H1 (cell line): ENCODE measurements at regions not wholly inside any gene's neighbourhood (a gene's known extent, or its start where the extent isn't known, plus 50 kb on each side); places are given as distances from the start of the nearest gene placed in this dataset.
"Not testable (repeated sequence)": the region's sequence is repeated elsewhere in the genome, so short reads cannot be mapped to it uniquely, and the experiment has no call there.

ENCODE experiments used
- POLR2A ChIP-seq, 2 experiments: IDR thresholded peaks; 1 replicate in 1 of 2; 2 replicates in 1 of 2; pipeline ENCODE4 v1.6.1; 2011; ENCODE audit warnings: low read depth in 2 of 2, low read length in 2 of 2, mild to moderate bottlenecking in 2 of 2; ENCODE audit errors: control extremely low read depth in 1 of 2
- TAF1 ChIP-seq: IDR thresholded peaks from 2 replicates; pipeline ENCODE4 v1.6.1; 2011; ENCODE audit warnings: mild to moderate bottlenecking, low read depth, low read length
- TF ChIP-seq, protein P1 (sequence below): IDR thresholded peaks from 2 replicates; pipeline ENCODE4 v1.6.1; 2011; ENCODE audit warnings: low read depth, mild to moderate bottlenecking, low read length; ENCODE audit not compliant: insufficient read depth
- TF ChIP-seq, protein P2 (sequence below), 3 experiments: IDR thresholded peaks; 1 replicate in 2 of 3; 2 replicates in 1 of 3; pipeline versions ENCODE4 v1.5.1 to v1.6.1; 2011; ENCODE audit warnings: low read length in 3 of 3, mild to moderate bottlenecking in 3 of 3, inconsistent platforms in 2 of 3, low read depth in 1 of 3, moderate library complexity in 1 of 3; ENCODE audit not compliant: insufficient read depth in 1 of 3; ENCODE audit errors: control extremely low read depth in 1 of 3

DNA sequence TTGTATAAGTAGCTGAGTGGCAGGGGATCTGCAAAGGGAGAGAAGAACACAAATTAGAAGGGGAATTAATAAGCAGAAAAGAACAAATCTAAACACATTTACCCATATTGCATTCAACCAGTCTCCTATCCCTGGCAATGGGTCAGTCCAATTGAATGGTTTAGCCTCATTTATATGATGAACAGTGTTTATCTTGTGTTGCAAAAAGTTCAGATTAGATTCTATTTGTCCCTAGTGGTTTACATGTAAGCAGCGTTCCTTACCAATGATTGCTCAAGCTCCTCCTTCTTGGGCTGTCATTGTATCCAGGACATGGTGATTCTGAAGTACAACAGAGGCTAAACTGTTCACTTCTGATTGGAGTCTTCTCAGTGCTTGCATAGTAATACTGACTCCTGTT is 49.9 kb upstream of the SLC8A3 start:
- TF ChIP-seq, protein P1, sequence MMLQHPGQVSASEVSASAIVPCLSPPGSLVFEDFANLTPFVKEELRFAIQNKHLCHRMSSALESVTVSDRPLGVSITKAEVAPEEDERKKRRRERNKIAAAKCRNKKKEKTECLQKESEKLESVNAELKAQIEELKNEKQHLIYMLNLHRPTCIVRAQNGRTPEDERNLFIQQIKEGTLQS: not testable (repeated sequence)
- TF ChIP-seq, protein P2, sequence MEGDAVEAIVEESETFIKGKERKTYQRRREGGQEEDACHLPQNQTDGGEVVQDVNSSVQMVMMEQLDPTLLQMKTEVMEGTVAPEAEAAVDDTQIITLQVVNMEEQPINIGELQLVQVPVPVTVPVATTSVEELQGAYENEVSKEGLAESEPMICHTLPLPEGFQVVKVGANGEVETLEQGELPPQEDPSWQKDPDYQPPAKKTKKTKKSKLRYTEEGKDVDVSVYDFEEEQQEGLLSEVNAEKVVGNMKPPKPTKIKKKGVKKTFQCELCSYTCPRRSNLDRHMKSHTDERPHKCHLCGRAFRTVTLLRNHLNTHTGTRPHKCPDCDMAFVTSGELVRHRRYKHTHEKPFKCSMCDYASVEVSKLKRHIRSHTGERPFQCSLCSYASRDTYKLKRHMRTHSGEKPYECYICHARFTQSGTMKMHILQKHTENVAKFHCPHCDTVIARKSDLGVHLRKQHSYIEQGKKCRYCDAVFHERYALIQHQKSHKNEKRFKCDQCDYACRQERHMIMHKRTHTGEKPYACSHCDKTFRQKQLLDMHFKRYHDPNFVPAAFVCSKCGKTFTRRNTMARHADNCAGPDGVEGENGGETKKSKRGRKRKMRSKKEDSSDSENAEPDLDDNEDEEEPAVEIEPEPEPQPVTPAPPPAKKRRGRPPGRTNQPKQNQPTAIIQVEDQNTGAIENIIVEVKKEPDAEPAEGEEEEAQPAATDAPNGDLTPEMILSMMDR (IDR thresholded peaks at IDR 0.05; ENCODE audit: control extremely low read depth in 1 of 3, insufficient read depth in 1 of 3, low read depth in 1 of 3, low read length in 3 of 3): not testable (repeated sequence)
- TF ChIP-seq POLR2A (IDR thresholded peaks at IDR 0.05; ENCODE audit: control extremely low read depth in 1 of 2, low read depth in 2 of 2, low read length in 2 of 2); TAF1: not testable (repeated sequence)
